ENCODE measurements at regions not wholly inside any gene's neighbourhood (a gene's known extent, or its start where the extent isn't known, plus 50 kb on each side); places are given as distances from the start of the nearest gene placed in this dataset.

DNA sequence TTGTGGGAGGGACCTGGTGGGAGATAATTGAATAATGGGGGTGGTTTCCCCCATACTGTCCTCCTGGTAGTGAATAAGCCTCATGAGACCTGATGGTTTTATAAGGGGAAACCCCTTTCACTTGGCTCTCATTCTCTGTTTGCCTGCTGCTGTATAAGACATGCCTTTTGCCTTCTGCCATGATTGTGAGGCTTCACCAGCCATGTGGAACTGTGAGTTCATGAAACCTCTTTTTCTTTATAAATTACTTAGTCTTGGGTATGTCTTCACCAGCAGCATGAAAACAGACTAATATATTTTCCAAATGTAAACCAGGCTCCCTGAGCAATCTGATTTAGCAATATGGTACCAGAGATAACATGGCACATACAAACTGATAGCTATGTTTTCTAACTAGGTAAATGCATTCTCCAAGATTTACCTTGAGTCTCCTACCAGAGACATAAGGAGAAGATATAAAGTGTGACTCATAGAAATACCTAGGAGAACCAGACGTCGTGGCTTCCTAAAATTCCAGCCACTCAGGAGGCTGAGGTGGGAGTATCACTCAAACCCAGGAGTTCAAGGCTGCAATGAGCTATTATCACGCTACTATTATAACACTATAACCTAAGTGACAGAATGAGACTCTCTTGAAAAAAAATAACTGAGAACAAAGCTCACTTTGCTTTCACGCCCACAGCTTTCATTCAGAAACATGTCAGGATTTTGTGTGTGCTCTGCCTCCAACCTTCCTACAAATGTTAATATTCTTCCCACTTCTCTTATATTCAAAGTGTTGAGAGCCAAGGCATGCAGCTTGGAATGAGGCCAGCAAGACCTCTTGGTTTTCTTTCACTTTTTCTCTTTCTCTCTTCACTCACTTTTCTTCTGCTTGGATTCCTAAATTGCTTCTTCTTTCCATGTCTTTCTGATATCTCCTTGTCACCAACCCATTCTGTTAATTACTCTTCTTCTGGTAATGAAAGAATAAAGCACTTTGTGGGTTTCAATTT, 263.9 kb upstream of the UBE2E3 start:
- TF ChIP-seq ZNF133 (tag by site-specific recombination; IDR thresholded peaks at IDR 0.05) (no peak), ZNF558 (tag by site-specific recombination; IDR thresholded peaks at IDR 0.05) (no peak), PATZ1 (tag by site-specific recombination; IDR thresholded peaks at IDR 0.05) (no peak), ZNF514 (tag by site-specific recombination; IDR thresholded peaks at IDR 0.05) (no peak), CTCF (tag by site-specific recombination; IDR thresholded peaks at IDR 0.05) (no peak), ZNF24 (tag by site-specific recombination; IDR thresholded peaks at IDR 0.05) (no peak), MEIS1 (CRISPR knock-in tag; IDR thresholded peaks at IDR 0.05; ENCODE audit: borderline replicate concordance) (no peak), ZNF792 (tag by site-specific recombination; IDR thresholded peaks at IDR 0.05) (no peak)
- TF ChIP-seq, protein P1, sequence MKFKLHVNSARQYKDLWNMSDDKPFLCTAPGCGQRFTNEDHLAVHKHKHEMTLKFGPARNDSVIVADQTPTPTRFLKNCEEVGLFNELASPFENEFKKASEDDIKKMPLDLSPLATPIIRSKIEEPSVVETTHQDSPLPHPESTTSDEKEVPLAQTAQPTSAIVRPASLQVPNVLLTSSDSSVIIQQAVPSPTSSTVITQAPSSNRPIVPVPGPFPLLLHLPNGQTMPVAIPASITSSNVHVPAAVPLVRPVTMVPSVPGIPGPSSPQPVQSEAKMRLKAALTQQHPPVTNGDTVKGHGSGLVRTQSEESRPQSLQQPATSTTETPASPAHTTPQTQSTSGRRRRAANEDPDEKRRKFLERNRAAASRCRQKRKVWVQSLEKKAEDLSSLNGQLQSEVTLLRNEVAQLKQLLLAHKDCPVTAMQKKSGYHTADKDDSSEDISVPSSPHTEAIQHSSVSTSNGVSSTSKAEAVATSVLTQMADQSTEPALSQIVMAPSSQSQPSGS (tag by site-specific recombination; IDR thresholded peaks at IDR 0.05; ENCODE audit: low read depth): no peak
